CD4-positive, alpha-beta T cell treated with Interleukin-4 for 1 hour (primary cell): ENCODE measurements at regions not wholly inside any gene's neighbourhood (a gene's known extent, or its start where the extent isn't known, plus 50 kb on each side); places are given as distances from the start of the nearest gene placed in this dataset.
A peak's percentile ranks its signal among the peaks of the same experiment; 100 is the strongest.
"Not testable (repeated sequence)": the region's sequence is repeated elsewhere in the genome, so short reads cannot be mapped to it uniquely, and the experiment has no call there.

ENCODE experiments used
- DNase-seq, 2 donors: peaks; one replicate each; pipeline ENCODE4 v3.0.0-alpha.2; 2020 to 2022

DNA sequence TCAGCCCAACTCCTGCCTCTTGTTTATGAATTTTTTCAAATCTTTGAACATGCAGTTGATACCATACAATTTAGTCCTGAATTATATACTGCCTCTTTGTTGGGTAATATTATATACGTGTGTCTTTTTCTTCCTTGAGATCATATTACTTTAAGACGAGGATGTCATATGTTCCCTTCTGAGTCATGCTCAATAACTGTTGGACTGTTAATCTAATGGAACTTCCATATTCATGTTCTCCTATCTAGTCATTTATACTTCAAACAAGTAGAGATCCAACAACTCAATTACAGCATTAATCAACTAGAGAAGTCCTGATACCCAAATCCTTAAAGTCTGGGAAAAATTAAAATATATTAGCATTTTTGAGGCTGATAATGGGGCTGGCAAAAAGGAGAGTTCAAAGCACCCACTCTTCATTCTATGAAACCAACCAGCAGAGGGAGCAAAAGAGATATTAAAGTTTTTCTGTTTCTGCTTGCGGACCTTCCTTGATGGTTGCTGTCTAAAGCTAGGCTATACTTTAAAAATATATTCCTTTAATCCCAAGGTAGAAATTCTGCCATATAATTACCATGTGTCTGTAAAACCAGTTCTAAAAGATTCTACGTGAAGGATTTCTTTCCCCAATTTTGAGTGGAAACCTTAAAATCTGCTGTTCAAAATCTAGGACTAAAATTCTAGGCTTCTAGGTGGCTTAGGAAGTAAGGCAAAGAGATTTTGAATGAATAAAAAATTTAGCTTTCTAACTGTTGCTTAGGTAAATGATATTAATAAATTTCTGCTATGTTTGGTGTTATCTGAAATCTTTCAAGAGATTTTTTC, 498.9 kb downstream of the BCKDHB start:
- peak in 1 of 2 donors; percentile 9 for DNase-seq

DNA sequence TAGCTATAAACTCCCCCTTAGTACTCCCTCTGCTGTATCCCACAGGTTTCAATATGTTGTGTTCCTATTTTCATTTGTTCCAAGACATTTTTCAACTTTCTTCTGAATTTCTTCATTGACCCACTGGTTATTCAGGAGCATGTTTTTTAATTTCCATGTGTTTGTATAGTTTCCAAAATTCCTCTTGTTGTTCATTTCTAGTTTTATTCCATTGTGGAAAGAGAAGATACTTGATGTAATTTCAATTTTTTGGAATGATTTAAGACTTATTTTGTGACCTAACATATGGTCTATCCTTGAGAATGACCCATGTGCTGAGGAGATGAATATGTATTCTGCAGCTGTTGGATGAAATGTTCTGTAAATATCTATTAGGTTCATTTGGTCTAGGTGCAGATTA, 497.2 kb downstream of the BCKDHB start:
- DNase-seq, result no peak

DNA sequence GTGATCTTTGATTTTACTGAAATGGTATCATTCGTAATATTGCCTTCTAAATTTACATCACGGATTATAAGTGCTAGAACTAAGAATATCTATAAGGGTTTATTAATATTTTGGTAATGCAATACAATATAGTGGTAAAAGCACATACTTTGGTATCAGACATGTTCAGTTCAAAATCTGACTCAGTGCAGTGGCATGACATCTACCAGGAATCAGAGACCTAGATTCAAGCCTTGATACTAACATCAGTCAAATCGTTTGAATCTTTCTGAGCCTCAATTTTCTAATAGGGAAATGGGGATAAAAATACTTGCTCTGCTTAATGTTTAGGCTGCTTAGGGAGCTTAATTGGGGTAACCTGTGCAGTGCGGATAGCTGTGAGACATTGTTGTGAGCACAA, 488.0 kb downstream of the BCKDHB start:
- DNase-seq, result no peak

DNA sequence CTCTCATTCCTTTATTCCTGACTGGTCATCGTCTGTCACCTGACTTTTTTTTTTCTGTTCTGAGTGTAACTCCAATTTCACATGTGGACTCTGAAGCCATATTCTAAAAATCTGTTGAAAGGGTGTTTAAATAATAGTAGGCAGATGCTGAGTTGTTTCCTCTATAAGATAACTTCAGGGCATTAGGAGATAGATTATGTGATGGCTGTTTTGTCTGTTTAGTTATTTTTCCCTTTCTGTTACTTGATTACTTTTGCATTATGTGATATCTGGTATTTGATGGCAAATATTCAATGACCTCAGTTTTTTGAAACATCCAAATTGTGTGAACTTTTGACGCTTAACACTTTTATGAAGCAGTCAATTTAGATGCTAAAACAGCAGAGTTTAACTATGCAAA, 486.0 kb downstream of the BCKDHB start:
- no peak for DNase-seq

DNA sequence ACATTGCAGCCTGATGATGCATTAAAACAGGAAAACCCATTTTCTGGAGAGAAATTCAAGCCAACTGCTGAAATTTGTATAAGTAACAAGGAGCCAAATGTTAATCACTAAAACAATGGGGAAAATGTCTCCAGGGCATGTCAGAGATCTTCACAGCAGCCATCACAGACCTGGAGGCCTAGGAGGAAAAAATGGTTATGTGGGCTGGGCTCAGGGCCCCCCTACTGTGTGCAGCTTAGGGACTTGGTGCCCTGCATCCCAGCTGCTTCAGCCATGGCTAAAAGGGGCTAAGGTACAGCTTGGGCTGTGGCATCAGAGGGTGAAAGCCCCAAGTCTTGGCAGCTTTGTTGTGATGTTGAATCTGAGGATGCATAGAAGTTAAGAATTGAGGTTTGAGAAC, 479.8 kb downstream of the BCKDHB start:
- no peak for DNase-seq

DNA sequence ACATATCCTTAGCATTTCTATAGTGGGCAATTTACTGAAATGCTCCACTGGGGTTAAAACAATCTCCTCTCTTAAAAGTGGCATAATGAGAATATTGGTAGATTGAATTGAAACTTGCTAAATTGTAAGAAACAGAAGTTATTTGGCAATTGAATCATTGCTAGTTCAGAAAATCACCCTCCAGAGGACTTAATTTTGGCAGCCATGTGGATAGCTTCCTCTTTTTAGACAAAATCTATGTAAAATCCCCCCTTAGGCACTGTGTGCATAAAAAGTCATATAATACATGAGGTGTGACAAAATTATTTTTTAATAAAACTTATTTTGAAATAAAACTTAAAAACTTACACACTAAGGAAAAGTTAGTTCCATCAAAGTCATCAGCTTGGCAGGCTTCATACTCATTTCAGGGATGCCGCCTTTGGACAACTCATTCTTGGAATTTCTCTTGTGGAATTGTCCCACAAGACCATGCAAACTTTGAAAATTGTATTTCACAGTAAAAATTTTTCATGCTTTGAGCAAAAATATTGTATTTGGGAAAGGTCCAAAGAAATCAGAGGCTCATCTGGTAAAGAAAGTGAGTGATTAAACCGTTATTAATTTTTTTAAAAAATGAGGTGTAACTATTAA, 473.0 kb downstream of the BCKDHB start:
- DNase-seq, result no peak

DNA sequence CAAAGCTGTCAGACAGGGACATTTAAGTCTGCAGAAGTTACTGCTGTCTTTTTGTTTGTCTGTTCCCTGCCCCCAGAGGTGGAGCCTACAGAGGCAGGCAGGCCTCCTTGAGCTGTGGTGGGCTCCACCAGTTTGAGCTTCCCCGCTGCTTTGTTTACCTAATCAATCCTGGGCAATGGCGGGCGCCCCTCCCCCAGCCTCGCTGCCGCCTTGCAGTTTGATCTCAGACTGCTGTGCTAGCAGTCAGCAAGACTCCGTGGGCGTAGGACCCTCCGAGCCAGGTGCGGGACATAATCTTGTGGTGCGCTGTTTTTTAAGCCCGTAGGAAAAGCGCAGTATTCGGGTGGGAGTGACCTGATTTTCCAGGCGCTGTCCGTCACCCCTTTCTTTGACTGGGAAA, 466.8 kb downstream of the BCKDHB start:
- not testable (repeated sequence) for DNase-seq

DNA sequence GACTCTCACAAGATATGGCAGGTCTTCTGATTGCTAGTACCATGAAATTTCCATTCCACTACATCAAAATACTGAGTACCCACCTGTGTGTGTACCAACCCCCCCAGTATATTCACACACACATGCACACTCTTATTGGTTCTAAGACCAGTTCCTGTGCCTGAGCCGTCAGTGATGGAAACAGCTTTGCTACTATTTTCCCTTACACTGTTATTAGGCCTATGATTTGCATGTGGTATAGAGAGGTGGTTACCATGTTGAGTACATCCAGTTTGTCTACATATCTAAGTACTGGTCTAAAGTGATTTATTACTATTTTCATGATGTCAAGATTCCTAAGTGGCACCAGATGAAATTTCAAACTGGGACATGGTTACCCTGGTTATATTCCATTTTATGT, 459.9 kb downstream of the BCKDHB start:
- no peak for DNase-seq

DNA sequence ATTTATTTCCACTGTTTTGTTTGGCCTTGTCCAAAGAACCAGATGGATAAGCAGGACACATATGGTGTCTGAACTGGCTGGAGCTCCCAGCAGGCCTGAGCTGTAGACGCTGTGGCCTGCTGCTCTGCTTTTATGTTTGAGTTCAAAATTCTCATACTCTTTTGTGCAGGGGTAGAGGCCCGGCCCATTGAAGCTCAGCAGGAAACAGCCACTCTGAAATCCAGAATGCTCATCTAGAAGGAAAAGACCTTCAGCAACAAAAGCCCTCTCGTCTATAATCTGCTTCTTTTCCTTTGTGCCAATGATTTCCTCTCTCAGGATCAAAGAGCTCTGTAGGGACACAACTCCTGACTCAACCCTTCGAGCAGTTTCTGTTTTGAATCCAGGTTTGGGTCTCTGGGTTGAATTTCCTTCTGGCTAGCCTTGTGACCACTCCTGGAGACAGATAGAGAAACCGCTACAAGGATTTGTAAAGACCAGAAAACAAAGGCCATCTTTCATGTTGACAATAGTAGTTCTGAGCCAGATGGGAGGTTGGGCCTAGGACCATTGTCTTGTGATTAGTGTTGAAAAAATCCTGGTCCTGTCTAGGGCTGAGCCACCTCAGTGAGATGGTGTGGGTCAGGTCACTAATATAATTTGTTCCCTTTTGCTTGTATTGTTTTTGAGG, 446.7 kb downstream of the BCKDHB start:
- DNase-seq, result no peak

DNA sequence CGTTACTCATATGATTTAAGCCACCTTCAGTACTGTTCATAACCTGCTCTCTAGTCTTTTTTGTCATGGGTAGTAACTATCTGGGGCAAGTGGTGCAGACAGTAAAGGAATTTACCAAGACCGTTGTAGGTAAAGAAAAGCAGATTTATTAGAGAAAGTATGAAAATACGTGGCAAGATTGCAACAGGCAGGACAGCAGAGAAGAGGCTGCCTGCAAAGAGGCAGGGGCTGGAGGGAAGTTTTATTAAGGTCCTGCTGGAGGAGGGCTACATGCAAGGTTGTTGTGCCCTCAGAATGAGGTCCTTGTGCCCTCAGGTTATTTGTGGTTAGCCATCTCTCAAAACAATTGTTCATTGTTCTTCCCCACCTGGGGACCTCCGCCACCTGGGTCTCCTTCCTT, 444.3 kb downstream of the BCKDHB start:
- DNase-seq, result no peak

DNA sequence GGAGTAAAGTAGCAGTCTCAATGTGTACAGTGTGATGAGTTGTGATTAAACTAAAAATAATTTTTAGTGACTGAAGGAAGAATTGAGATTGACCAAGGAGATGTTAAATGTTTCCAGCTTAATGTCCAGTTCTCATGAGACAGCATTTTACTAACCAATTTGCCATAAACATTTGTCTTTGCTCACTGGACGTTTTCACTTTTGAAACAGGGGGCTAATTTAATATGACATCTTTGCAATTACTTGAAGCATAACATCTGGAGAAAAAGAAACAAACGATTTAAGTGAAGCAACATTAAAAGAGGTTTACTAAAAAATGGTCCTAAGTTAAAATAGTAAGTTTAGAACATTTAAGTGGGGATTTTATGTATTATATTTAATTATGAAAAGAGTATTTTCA, 443.8 kb downstream of the BCKDHB start:
- DNase-seq, result no peak

DNA sequence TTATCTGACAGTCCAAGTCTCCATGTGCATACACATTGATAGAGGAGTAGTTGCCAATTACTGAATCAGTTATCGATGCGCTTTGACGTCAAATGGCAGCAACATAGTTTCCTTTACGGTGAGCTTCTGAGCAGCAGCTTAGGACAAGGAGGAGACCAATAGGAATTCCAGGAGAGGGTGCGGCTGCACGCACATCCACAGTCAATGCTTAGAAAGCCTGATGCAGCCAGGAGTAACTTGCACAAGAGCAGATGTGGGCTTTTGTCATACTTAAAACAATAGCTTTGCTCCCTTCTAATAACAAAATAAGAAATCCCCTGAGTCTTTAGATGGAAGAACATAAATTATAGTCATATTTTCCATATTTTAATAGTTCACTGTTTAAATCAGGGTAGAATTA, 442.1 kb downstream of the BCKDHB start:
- DNase-seq, result no peak

DNA sequence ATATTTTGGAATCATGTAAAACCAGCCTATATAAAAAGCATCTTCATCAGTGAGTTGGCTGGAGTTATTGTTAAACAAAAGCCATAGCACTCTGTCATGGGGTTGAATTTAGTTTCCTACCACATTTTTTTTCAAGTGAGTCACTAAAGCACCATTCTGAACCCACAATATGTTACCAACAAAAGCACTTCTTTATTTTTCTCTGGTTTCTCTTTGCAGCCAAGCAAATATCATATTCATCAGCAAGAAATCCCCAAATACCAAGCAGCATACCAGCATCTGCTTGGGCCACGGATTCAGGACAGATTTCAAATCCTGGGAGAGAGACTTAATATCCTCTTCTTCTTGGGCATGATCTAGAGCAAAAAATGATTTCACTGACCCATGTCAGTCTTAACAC, 441.4 kb downstream of the BCKDHB start:
- no peak for DNase-seq

DNA sequence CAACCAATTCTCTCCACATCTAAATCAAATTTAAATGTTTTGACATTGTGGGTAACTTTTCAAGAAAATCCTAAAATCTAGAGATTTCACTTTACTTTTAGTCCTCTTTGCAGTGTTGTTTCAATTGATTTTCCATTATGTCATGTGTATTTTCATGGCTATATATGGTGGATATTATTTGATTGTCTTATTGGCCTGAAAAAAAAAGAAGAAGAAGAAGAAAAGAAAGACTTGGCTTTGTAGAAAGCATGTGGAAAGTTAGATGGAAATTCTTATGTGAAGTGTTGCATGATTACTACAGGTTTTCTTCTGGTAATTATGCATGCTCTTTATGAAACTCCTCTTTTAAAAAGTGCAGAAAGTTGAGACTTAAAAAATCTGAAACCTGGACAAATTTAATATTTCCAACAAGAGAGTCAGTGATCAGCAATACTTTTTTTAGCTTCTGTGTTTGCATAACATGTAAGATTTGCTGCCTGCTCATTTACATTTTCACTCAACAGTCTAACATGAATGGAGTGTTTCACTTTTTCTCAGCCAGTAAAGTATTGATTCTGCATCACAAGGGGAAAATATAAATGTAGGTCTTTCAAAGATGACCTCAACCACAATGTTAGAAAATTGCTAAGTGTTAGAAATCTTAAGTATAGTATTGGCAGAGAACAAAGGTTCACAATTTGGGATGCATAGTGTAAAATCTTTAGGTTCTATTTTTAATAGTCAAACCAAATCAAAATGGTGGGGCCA, 438.7 kb downstream of the BCKDHB start:
- DNase-seq, result no peak

DNA sequence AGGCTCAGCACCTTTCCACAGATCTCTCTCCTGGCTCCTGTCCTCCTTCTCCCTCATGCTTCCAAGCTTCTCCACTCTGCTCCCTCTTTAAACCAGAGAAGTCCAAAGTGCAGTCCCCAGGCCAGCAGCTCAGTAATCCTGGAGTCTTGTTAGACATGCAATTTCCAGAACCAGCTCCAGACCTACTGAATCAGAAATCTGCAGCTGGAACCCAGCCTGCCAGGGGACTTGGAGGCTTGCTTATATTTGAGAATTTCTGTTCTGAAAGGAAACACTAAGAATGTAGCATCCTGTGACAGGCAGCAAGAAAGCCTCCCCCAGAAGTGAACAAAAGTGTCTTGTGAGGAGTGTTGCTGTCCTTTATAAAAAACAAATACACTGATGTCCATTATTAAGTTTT, 438.1 kb downstream of the BCKDHB start:
- DNase-seq, result no peak

DNA sequence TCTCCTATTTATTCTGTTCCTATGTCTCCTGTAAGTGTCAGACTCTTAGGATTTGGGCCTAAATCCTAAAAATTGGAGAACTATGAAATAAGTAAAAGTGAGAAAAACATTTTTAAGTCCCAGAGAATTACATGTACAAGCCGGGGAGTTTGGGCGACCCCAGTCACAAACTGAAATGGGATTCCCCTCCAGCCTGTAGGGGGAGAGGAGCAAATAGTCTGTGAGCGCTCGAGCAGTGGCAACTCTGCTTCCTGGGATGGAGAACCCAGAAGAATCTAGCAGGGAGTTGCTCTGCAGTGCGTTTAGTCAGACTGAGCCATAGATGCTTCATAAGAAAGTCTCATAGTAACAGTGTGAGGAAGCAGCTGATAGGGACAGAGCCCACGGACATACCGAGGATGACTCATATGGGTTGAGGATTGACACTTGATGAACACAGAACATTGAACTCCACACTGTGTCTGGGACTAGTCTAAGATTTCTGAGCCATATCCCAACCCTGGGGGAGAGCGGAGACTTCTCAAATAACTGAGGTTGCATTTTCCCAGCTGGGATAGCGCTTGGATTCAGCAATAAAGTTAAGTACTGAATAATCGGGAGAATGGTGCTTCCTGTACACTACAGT, 437.2 kb downstream of the BCKDHB start:
- no peak for DNase-seq

DNA sequence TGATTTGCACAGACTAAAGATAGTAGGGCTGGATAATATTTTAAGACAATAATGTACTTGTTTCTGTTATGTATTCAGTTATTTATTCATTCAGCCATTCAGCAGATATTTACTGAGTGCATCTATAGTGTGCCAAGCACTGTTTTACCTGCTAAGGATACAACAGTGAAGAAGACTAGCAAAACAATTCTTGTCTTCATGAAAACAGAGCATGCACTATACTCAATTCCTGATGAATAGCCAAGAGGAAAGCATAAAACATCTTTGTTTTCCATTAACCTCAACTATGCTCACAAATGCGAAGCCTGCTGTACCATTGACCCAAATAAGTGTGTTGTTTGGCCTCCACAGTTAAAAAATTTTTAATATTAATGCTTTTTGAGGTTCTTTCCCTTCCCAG, 436.7 kb downstream of the BCKDHB start:
- no peak for DNase-seq

DNA sequence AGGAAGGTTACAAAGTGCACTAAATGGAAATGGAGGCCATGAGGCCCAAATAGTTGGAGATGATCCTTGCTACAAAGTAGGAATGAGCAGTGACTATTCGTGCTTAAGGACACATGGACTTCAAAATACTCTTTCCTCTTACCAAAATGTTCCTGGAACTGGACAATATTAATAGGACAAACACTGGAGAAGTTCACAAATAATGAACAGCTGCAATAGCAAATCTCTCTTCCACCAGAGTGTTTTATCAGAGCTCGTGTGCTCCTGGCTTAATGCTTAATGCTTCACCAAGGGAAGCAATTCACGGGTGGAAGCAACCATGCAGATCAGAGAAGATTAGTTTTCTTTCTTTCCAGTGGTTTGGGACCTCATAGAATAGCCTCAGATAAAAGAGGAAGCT, 435.4 kb downstream of the BCKDHB start:
- no peak for DNase-seq

DNA sequence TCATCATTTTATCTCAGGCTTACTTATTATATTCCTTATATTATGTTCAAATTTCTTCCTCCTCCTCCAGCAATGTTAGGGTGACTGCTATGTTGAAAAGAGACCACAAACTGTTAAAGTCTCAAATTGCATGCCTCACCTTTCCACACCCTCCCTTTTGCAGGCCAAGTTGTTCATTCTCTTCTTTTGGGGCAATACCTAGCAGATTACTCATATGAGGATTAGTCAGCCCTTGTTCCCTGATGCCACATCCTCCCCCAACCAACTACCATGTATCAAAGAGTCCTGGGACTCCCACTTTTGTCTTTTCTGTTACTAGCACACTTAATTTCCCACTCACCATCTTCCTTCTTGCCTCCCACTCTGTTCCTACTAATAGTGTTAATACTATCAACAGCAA, 434.7 kb downstream of the BCKDHB start:
- DNase-seq, result no peak

DNA sequence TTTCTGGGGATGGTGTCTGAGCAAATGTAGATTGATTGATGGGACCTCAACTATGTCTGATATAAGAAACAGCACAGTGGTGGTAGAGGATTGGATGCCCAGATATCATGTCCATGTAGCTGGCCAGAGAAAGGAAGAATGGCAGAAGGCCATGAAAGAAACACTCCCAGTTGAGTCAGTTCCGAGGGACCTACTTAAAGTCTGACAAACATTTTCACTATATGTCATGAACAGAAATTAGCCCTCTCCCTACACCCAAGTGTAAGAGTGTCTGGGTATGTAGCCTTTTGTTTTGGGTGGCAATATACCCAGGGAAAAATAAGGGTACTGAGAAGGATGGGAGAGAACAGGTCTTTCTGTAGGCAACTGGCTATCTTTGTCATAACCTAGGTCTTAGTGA, 434.2 kb downstream of the BCKDHB start:
- DNase-seq, result no peak

DNA sequence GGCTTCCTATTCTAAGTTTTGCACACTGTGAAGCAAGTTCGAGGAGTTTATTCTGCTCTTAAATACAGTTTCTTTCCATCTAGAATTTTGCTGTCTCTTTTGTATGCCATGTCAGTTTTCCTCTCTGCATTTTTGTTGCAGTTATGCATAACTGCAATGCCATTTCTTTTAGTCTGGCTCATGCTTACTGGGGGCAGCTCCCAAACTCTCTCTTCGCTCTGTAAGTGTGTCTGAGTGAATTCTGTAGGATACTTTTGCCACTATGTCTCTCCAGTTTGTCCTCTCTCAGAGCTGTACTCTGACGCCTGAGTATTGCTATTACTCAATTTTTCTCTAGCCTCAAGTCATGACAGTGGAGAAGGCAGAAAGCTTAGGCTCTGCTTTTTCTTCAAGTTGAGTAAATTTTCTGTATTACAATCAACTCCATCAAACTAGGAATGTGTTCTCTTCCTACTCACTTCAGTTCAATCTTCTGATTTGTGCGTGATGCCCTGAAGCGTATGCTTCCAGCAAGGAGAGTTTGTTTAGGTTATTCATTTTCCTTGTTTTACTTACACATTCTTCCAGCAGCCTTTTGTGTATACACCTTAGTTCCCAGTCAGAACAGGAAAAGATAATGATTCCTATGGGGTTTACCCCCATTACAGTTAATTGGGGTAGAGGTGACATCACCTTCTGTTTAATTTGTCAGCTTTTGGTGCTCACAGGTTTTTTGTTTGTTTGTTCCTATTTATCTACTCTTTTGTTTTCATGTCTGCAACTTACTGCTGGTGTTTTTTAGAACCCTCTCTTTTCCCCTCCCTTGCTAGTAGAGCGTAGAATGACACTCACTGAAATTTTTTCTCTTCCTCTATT, 430.9 kb downstream of the BCKDHB start:
- DNase-seq, result no peak
